Activated CD8-positive, alpha-beta memory T cell treated with anti-CD3 and anti-CD28 coated beads, Interleukin-2, amount 50 U/mL, for 48 hours (primary cell): ENCODE measurements at regions not wholly inside any gene's neighbourhood (a gene's known extent, or its start where the extent isn't known, plus 50 kb on each side); places are given as distances from the start of the nearest gene placed in this dataset.
"Not testable (repeated sequence)": the region's sequence is repeated elsewhere in the genome, so short reads cannot be mapped to it uniquely, and the experiment has no call there.

Experiments used
- DNase-seq: peaks from one replicate; pipeline ENCODE4 v3.0.0-alpha.2; 2020

DNA sequence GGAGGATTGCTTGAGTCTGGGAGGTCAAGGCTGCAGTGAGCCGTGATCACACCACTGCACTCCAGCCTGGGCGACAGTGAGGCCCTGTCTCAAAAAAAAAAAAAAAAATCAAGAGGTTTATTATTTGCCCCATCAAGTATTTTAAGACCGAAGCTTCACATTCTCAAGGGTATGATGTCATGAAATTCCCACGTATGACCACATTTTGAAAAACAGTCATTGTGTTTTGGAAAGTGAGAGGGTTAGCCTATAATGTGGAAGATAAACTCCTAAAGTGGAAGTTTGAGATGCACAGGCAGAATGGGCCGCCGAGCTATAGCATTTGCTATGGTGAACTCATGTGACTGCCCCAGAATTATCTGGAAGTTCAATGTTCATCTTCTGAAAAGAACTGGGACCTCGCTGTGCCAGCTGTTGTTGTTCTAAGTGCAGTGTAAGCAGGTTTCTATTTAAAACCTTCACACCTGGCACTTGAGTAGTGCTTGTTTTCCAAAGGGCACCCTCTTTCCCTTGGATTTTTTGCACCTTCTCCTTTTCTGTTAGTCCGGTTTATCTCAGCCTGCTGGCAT is 96.9 kb upstream of the SLC25A33 start:
- DNase-seq = no peak

DNA sequence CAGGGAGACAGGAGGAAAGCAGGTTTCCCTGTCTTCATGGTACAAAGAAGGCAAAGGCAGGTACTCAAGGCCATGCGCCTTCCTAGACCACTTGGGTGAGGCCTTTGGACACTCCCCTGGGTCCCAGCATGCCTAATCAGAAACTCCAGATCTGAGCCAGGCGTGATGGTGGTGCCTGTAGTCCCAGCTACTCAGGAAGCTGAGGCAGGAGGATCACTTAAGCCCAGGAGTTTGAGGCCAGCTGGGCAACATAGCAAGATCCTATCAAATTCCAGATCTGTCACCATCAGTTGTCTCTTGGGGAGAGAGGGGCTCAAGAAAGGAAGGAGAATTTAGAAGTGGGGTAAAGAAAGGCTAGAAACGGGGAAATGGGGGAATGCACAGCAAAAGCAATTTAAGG is 96.3 kb upstream of the SLC25A33 start:
- DNase-seq = no peak

DNA sequence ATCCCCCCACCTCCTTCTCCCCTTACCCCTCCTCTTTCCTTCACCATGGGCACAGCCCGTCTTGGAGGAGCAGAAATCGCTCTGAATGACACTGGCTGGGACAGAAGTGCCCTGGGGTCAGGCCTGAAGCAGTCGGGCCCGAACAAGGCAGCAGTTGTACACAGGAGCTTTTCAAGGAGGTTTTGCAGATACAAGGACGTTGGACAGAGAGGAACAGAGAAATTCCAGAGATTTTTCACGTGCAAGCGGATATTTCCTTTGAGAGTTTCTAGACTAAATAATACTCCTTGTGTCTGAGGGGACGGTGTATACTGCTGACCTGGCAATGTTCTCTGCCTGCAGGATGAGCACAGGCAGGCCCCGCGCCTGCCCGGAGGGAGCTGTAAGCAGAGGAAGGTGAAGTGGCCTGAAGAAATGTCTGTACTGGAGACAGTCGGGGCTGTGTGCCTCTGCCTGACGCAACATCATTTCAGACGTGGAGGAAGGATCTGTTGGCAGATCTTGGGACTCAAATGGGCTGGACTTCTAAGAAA is 95.3 kb upstream of the SLC25A33 start:
- DNase-seq = no peak

DNA sequence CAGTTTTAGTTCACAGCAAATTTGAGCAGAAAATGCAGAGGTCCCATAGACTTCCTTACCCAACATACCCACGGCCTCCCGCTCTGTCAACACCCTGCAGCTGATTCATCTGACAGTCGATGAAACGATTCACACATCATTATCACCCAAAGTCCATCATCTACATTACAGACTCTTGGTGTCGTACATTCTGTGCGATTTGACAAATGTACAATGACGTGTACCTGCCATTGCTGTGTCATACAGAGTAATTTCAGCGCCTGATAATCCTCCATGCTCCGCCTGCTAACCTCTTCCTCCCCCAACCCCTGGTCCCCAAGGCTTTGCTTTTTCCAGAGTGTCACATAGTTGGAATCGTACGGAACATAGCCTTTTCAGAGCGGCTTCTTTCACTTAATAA is 94.7 kb upstream of the SLC25A33 start:
- no peak for DNase-seq

DNA sequence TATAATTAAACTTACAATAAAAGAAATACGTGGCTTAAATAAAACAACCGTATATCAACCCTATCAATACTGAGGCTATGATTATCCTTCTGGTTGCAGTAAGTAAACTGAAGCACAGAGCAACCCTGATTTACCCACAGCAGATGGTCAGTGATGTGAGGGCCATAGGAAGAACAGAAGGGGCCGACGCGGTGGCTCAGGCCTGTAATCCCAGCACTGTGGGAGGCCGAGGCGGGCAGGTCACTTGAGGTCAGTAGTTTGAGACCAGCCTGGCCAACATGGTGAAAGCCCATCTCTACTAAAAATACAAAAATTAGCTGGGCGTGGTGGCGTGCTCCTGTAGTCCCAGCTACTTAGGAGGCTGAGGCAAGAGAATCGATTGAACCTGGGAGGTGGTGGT is 94.2 kb upstream of the SLC25A33 start:
- not testable (repeated sequence) for DNase-seq

DNA sequence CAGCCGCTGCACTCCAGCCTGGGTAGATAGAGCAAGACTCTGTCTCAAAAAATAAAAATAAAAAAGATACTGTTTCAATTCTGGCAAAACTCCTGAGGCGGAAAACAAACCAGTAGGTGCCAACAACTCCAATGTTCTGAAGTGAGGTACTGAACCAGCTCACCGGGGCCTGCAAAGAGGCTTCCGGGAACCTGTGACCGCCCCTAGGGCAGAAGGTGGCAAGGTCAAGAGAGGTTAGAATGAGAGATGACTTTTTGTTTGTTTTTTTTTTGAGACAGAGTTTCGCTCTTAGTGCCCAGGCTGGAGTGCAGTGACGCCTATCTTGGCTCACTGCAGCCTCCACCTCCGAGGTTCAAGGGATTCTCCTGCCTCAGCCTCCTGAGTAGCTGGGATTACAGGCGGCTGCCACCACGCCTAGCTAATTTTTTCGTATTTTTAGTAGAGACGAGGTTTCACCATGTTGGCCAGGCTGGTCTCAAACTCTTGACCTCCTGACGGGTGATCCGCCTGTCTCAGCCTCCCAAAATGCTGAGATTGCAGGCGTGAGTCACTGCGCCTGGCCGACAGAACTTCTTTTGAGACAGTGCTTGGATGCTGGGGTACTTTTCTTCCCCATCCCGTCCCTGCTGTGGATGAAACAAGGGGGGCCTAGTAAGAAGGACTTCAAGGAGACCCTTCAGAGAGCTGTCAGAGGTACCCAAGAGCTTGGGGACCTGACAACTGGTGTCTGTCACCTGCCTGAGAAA is 91.9 kb upstream of the SLC25A33 start:
- DNase-seq = no peak

DNA sequence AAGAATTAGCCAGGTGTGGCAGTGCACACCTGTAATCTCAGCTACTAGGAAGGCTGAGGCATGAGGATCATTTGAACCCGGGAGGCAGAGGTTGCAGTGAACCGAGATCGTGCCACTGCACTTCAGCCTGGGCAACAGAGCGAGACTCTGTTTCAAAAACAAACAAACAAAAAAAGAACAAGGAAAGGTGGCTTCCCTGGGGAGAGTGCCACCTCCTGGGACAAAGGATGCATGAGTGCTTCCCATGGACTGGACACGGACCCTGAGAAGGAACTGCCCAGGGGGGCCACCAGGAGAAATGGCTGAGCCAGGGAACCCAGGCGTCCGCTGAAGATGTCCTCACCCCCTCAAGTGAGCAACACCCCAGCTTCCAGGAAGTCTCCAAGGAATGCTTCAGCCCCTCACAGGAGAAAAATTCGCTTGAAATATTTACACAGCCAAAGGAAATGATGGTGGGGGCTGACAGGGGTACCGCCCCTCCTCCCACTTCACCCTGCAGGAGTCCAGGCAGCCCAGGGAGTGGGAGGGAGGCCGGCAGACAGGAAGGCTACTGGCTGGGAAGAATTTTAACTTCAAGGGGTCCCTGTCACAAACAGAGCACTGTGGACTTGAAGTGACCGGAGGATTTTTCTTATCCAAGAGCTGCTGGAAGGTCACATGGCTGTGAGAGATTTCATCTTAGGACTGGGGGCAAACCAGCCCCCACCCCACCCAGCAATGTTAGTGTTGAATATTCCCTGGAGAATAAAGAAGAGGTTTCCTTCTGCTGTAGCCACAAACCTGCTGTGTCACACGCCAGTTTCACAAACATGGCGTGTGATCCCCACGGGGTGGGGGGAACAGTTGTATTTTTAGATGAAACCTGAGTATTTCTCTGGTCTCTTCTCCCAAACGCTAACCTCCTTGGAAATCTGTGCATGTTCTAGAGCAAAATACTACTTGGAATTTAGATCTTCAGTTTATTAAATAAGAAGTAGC is 90.8 kb upstream of the SLC25A33 start:
- DNase-seq = no peak

DNA sequence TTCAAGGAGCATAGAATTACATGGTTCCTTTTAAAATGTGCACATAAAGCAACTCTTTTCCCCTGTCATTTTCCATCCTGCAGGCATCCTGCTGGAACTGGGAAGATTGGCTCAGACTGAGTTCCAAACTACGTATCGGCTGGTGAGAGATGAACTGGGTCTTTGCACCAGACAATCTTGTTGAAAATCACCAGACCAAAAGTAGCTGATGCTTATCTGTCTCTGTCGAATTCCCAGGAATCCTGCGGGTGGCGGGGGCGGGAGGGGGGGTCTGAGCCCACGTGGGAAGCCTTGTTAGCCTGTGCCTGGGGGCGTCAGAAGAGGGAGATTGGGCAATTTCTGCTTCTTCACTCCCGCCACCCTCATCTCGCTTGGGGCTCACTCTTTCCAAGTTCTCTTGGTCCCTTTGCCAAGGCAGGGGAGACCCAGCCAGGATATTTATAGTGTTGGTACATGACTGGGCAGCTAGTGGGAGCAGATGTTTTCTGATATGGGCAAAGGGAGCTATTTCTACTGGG is 90.1 kb upstream of the SLC25A33 start:
- DNase-seq = no peak

DNA sequence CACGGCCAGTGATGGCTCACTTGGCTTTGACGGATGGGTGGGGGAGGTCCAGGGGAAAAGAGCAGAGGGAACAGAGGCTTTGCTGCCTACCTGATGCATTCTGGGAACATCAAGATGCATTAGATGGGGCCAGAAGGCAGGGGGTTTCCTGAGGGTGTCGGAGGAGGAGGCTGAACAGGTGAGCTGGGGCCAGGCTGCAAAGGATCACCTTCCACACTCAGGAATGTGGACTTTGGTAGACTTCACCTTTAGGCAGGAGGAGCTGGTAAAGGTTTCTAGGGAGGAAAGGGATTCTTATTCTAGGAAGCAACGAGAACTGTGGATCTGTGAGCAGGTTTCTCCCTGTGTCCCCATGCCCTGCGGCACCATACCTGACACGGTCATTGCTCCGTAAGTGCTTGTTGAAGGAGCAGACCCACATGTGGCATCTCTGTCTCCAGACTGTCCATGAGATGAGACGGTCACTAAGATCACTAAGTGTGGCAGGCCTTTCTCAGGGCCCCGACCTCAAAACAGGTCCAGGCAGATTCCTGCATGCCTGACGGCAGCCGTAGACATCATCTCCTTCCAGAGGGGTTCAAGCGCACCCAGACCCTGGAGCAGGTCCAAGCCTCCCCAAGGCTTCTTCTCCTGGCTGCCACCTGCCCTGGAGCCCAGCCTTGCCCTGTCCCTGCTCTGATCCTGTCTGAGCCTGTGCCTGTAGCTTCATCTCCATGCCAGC is 89.1 kb upstream of the SLC25A33 start:
- no peak for DNase-seq

DNA sequence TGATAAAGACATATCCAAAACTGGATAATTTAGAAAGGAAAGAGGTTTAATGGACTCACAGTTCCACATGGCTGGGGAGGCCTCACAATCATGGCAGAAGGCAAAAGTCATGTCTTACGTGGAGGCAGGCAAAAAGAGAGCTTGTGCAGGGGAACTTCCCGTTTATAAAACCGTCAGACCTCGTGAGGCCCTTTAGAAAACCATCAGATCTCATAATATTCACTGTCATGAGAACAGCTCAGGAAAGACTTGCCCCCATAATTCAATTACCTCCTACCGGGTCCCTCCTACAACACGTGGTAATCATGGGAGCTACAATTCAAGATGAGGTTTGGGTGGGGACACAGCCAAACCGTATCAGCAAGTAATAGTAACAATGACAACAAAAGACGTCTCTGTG is 88.2 kb upstream of the SLC25A33 start:
- DNase-seq = no peak

DNA sequence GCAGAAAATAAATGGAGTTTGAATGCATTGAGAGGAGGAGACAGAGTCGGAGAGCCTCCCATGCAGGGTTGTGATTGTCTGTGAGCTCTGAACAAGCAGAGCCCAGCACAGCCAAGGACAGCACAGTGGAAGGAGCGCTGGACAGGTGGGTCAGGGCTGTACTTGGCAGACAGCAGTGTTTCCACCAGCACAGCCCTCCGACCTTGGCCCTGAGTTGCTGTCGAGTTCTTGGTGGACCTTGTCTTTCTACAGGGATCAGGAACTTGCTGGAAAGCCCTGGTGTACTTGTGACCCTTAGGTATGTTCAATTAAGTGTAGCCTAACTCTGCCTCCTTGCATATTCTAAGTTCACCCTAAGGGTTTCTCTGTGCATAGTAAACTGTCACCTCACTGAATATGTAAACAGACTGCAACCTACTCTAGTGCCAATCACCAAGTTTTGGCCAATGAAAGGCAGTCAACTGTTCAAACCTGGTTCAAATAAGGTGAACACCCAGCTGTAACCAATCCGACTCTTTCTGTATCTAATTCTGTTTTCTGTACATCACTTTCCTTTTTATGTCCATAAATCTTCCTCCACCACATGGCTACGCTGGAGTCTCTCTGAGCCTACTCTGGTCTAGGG is 86.6 kb upstream of the SLC25A33 start:
- DNase-seq = no peak

DNA sequence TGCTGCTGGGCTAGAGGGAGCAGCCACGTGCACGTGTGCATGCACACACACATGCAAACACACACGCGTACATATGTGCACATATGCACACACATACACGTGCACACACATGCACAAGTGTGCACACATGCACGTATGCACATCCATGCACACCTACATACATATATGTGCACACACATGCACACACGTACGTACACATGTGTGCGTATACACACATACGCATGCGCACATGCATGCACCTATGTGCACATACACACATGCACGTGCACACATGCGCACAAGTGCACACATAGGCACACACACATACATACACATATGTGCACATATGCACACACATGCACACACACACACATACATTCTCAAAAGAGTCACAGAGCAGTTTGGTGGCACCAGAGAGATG is 85.9 kb upstream of the SLC25A33 start:
- no peak for DNase-seq

DNA sequence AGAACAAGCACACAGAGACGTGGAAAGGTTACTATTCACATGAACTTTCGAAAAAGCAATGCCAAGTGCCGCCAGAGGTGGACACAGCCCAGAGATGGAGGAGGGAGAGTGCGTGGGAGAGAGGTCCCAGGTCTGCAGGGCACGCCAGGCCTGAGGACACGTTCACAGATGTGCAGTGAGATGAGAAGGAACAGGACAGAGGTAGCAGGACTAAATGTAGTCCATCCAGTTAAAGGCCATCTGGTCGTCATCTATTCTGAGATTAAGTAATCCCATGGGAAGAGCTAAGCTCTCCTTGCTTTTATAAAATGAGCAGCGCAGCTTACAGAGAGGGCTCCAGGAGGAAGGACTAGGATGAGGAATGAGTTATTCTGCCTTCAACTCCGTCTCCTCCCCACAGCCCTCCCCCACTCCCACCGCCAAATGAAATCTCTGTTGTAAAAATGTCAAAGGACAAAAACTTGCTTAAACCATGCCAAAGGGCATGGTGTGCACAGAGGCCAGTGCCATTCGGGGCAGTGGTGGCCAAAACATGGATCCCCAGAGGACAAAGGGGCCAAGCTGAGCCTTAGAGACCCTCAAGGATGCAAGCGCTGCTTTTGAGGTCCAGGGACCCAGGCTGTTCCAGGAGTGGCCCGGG is 85.4 kb upstream of the SLC25A33 start:
- no peak for DNase-seq

DNA sequence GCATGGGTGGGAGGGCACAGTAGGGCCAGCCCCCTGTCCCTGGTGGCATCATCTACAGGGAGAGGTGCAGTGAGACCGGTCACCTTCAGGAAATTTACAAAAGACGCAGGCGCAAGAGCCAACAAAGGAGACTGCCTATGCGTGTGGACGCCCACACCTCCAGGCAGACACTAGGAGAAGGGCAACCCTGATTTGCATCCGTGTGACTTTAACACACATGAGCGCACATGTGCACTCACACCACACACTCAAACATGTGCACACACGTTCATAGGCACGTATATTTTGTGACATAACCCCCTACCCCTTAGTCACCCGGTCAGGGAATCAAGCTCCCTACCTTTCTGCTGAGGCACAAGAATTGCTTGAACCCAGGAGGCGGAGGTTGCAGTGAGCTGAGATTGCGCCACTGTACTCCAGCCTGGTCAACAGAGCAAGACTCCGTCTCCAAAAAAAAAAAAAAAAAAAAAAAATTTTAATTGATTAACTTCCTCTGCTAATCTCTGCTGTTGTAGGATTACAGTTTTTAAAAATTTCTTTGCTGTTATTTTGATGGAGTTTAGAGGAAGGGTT is 84.7 kb upstream of the SLC25A33 start:
- DNase-seq = no peak

DNA sequence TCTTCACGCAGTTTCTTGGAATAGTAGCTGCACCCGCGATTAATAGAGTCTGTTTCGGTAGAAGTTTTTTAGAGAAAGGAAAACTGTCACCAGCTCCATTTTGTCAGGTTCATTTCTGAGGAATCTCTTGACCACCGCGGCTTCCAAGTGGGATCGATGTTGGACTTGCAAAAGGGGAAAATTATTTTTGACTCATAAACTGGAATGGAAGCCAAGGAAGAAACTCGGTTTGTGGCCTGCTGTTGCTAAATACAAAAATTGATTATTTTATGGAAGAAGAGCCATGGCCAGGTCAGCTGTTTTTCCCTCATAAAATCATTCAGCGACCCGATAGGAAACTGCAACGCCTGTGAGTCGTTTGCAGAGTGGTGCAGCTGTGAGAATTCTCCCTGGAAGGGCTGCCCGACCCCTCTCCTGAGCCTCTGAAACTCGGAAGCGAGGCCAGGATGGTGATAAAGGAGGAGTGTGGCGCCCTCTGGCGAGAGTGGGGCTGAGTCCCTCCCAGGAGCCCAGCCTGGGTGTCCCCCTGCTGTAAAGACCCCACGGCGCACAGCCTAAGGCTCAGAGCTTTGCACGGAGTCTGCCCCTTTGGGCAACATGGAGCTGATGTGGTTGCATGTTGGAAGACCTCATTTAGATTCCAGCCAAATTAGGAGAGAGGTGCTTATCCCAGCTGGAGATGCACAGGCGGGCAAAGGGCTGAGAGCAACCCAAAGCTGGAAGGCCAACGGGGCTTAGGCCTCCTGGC is 83.6 kb upstream of the SLC25A33 start:
- peak; percentile 86 for DNase-seq

DNA sequence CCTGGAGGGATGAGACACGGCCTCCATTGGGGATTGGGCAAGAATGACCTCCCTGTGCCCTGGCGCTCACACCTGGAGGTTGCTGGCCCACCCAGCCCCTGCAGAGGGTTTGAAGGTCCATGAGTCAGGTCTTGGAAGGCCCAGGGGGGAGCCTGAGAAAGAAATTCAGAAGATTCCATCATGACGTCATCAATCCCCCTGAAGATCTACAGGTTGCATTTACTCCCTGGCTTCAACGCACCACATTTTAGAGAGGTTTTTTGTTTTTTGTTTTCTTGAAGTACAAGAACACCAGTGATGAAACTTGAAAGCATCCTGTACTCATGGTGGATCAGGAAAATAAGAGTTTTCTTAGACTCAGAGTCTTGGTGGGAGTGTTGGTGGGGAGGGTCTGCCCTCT is 82.4 kb upstream of the SLC25A33 start:
- no peak for DNase-seq

DNA sequence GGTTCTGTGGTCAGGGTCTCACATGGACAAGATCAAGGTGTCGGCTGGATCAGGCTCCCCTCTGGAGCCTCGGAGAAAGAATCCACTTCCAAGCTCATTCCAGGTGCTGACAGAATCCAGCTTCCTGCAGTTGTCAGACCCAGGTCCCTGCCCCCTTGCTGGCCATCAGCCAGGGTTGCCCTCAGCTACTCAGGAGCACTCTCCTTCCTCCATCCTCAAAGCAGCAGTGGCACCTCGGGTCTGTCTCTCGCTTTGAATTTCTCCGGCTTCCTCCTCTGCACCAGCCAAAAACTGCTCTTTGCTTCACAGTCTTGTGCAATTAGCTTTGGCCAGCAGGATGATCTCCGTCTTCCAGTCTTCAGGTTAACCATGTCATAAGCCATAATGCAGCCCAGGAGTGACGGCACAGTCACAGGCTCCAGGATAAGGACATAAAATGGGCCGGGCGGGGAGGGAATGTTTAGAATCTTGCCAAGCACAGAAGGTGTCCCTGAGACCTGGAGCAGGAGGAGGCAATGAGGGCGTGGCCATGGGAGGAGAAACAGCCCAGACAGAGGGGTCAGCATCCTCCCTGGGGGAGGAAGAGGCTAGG is 79.4 kb upstream of the SLC25A33 start:
- DNase-seq = no peak

DNA sequence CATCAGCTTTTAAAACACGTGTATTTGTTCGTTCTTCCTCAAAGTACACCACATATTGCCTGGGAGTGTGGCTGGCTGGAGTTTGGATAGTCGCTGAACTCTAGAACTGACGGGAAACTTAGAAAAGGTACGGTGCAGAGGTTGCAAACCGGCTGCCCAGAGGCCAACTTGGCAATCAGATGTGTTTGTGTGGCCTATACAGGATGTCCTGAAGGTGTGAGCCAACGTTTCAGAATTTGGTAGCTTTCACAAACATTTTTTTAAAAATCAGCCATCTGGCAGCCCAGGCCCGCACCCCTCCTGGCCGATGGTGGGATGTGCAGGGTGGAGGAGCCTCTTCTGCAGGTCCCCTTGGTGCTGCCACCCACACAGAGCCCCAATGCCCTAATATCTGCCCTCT is 73.6 kb upstream of the SLC25A33 start:
- DNase-seq = no peak

DNA sequence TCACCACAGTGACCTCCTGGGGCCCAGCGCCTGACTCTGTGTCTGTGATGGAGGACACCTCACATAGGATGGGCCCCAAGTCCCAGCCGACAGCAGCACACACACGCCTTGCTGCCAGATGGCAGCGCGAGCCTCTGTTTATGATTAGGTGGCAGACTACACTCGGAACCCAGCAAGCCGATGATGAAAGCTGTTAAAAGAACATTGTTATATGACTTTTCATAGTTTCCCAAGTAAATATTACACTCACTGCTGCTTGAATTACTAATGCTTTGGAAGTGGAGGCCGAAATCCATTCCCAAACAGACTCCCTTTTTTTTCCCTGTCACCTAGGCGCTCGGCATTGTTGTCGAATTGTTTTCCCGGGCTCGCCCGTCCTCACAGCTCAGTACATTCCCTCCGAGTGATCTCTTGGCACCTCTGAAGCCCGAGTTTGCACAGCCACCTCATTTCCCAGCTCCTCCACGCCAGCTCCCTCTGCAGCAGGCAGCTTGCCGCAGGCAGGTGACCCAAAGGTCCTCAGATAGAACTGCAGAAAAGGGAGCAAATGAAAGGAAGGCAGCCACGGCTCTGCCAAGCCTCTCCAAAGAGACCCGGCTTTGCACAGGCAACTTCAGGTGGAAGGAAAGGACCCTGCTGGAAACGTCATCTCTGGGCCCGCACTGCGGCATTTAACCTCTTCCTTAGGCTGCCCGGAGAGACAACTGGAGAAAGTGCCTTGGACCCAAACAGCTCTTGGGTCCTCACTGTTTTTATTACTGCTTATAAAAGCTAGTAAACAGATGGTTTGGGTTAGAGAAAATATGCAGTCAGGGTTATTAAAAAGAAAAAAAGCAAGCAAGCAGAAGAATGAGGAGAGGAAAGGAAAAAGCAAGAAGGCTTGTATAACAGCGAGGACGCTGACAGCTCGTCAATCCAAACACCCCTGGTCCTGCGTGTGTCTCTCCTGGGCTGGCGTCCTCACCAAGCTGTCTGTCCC is 72.2 kb upstream of the SLC25A33 start:
- DNase-seq = no peak
